ENCODE measurements at regions not wholly inside any gene's neighbourhood (a gene's known extent, or its start where the extent isn't known, plus 50 kb on each side); places are given as distances from the start of the nearest gene placed in this dataset.
"Not testable (repeated sequence)": the region's sequence is repeated elsewhere in the genome, so short reads cannot be mapped to it uniquely, and the experiment has no call there.

DNA sequence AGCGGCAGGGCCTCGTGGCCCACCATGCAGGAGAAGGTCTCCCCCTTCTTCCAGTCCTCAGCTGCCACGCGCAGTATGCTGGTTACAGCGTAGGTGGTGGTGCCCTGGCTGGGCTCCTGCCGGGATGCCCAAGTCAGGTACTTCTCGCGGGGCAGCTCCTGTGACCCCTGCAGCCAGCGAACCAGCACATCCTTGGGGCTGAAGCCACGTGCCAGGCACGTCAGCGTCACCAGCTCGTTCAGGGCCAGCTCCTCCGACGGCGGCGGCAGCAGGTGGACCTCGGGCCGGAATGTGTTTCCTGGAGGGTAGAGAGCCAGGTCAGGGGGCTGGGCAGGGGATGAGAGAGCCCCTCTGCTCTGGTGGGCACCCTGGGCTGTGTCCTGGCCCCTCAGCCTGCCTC lies 60.7 kb downstream of the TMEM121 start:
- not testable (repeated sequence) for H3K9me3 ChIP-seq (ENCODE audit: control insufficient read depth in 4 of 4, low read length in 3 of 4); H3K9ac ChIP-seq (ENCODE audit: low read depth in 1 of 2, low read length in 2 of 2); DNase-seq (ENCODE audit: low spot score); H3K4me3 ChIP-seq (ENCODE audit: low read depth in 1 of 3, low read length in 3 of 3); H3K36me3 ChIP-seq (ENCODE audit: control insufficient read depth in 4 of 4, insufficient read depth in 3 of 4, low read depth in 1 of 4, low read length in 3 of 4); H3K27ac ChIP-seq (ENCODE audit: low read depth in 1 of 2, low read length in 2 of 2); H3K27me3 ChIP-seq (ENCODE audit: control insufficient read depth in 4 of 4, insufficient read depth in 4 of 4, low read length in 3 of 4); H3K4me1 ChIP-seq (ENCODE audit: control insufficient read depth in 4 of 4, insufficient read depth in 4 of 4, low read length in 3 of 4)
- WGBS = 88% methylated on average over 13 of the region's 19 CpGs

DNA sequence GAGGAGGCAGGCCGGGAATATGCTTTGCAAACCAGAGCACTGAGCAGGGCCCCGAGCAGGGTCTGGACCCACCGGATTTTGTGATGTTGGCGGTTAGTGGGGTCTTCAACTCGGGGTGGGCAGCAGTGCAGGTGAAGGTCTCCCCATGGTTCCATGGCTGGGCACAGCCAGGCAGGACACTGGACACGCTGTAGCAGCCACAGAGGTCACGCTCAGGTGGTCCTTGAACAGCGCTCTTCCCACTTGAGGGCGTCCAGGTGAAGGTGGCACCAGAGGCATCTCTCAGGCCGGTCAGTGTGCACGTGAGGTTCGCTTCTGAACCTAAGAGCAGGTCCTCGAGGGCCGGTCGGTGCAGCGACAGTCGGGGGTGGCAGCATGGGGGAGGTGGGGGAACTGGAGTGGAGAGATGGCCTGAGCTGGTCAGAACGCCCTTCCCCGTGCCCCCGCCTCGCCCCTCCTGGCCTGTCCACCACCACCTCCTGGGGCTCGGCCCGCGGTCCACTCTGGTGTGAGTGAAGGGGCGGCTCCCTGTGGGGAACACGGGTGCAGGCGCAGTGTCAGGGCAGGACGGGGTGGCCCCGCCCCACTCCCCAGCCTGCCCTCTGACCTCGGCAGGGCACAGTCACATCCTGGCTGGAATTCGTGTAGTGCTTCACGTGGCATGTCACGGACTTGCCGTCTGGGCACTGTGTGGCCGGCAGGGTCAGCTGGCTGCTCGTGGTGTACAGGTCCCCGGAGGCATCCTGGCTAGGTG lies 61.3 kb downstream of the TMEM121 start:
- H3K9me3 ChIP-seq (ENCODE audit: control insufficient read depth in 4 of 4, low read length in 3 of 4); H3K4me1 ChIP-seq (ENCODE audit: control insufficient read depth in 4 of 4, insufficient read depth in 4 of 4, low read length in 3 of 4); H3K9ac ChIP-seq (ENCODE audit: low read depth in 1 of 2, low read length in 2 of 2); DNase-seq (ENCODE audit: low spot score); H3K27ac ChIP-seq (ENCODE audit: low read depth in 1 of 2, low read length in 2 of 2); H3K36me3 ChIP-seq (ENCODE audit: control insufficient read depth in 4 of 4, insufficient read depth in 3 of 4, low read depth in 1 of 4, low read length in 3 of 4); H3K4me3 ChIP-seq (ENCODE audit: low read depth in 1 of 3, low read length in 3 of 3); H3K27me3 ChIP-seq (ENCODE audit: control insufficient read depth in 4 of 4, insufficient read depth in 4 of 4, low read length in 3 of 4): not testable (repeated sequence)
- WGBS = 86% methylated on average over 36 of the region's 37 CpGs

DNA sequence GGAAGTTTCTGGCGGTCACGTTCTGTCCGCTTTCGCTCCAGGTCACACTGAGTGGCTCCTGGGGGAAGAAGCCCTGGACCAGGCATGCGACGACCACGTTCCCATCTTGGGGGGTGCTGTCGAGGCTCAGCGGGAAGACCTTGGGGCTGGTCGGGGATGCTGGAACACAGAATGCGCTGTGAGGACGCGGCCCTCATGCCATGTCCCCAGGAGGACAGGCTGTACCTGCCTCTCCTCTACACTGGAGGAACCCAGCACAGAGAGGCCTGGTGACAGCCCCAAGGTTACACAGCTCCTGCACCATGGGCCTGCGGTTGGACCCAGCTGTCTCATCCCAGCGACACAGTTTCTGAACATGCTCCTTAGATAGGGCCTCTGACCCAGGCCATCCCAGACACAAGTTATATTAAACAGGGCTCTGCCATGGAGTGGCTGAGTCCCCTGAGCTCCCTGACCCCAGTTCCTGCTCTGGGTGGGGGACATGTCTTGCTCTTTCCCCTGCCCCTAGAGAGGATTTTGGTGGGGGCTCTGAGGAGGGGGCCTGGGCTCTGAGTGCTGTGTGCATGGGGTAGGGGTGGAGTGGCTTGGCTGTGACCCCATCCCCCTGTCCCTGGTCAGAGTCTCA lies 62.0 kb downstream of the TMEM121 start:
- Histone ChIP-seq H3K9ac (ENCODE audit: low read depth in 1 of 2, low read length in 2 of 2) (no peak overlapping the region), H3K4me1 (ENCODE audit: control insufficient read depth in 4 of 4, insufficient read depth in 4 of 4, low read length in 3 of 4) (no peaks in the 10 kb centered on the region), H3K4me3 (ENCODE audit: low read depth in 1 of 3, low read length in 3 of 3) (no peak overlapping the region), H3K36me3 (ENCODE audit: control insufficient read depth in 4 of 4, insufficient read depth in 3 of 4, low read depth in 1 of 4, low read length in 3 of 4) (no peaks in the 10 kb centered on the region), H3K27me3 (ENCODE audit: control insufficient read depth in 4 of 4, insufficient read depth in 4 of 4, low read length in 3 of 4) (no peaks in the 10 kb centered on the region), H3K27ac (ENCODE audit: low read depth in 1 of 2, low read length in 2 of 2) (no peak overlapping the region), H3K9me3 (ENCODE audit: control insufficient read depth in 4 of 4, low read length in 3 of 4) (no peaks in the 10 kb centered on the region)
- DNase-seq (ENCODE audit: low spot score) = no peak
- TF ChIP-seq, protein P1, sequence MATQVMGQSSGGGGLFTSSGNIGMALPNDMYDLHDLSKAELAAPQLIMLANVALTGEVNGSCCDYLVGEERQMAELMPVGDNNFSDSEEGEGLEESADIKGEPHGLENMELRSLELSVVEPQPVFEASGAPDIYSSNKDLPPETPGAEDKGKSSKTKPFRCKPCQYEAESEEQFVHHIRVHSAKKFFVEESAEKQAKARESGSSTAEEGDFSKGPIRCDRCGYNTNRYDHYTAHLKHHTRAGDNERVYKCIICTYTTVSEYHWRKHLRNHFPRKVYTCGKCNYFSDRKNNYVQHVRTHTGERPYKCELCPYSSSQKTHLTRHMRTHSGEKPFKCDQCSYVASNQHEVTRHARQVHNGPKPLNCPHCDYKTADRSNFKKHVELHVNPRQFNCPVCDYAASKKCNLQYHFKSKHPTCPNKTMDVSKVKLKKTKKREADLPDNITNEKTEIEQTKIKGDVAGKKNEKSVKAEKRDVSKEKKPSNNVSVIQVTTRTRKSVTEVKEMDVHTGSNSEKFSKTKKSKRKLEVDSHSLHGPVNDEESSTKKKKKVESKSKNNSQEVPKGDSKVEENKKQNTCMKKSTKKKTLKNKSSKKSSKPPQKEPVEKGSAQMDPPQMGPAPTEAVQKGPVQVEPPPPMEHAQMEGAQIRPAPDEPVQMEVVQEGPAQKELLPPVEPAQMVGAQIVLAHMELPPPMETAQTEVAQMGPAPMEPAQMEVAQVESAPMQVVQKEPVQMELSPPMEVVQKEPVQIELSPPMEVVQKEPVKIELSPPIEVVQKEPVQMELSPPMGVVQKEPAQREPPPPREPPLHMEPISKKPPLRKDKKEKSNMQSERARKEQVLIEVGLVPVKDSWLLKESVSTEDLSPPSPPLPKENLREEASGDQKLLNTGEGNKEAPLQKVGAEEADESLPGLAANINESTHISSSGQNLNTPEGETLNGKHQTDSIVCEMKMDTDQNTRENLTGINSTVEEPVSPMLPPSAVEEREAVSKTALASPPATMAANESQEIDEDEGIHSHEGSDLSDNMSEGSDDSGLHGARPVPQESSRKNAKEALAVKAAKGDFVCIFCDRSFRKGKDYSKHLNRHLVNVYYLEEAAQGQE (IDR thresholded peaks at IDR 0.05) = no peak
- TF ChIP-seq HNF4A (conservative IDR thresholded peaks at IDR 0.05) (no peak), TAF1 (conservative IDR thresholded peaks at IDR 0.05) (no peak)
- 94% methylated on average over 15 of the region's 15 CpGs for WGBS

DNA sequence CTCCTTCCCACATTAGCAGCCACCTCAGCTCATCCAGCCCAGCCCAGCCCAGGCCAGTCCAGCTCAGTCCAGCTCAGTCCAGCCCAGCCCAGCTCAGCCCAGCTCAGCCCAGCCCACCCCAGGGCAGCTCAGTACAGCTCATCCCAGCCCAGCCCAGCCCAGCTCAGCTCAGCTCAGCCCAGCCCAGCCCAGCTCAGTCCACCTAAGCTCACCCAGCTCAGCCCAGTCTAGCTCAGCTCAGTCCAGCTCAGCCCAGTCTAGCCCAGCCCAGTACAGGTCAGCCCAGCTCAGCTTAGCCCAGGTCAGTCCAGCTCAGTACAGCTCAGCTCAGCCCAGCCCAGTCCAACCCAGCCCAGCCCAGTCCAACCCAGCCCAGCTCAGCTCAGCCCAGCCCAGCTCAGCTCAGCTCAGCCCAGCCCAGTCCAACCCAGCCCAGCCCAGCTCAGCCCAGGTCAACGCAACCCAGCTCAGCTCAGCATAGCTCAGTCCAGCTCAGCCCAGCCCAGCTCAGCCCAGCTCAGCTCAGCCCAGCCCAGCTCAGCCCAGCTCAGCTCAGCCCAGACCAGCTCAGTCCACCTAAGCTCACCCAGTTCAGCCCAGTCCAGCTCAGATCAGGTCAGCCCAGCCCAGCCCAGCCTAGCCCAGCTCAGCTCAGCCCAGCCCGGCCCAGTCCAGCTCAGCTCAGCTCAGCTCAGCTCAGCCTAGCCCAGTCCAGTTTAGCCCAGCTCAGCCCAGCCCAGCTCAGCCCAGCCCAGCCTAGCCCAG lies 63.0 kb downstream of the TMEM121 start:
- Histone ChIP-seq H3K4me3 (ENCODE audit: low read depth in 1 of 3, low read length in 3 of 3) (no peak overlapping the region), H3K9me3 (ENCODE audit: control insufficient read depth in 4 of 4, low read length in 3 of 4) (no peaks in the 10 kb centered on the region), H3K27me3 (ENCODE audit: control insufficient read depth in 4 of 4, insufficient read depth in 4 of 4, low read length in 3 of 4) (no peaks in the 10 kb centered on the region), H3K9ac (ENCODE audit: low read depth in 1 of 2, low read length in 2 of 2) (no peak overlapping the region), H3K36me3 (ENCODE audit: control insufficient read depth in 4 of 4, insufficient read depth in 3 of 4, low read depth in 1 of 4, low read length in 3 of 4) (no peaks in the 10 kb centered on the region), H3K27ac (ENCODE audit: low read depth in 1 of 2, low read length in 2 of 2) (no peak overlapping the region), H3K4me1 (ENCODE audit: control insufficient read depth in 4 of 4, insufficient read depth in 4 of 4, low read length in 3 of 4) (no peaks in the 10 kb centered on the region)
- DNase-seq (ENCODE audit: low spot score) = no peak
- WGBS = 92% methylated on average over 2 of the region's 2 CpGs
- TF ChIP-seq YY1 (IDR thresholded peaks at IDR 0.05) = no peak
- no peak for TF ChIP-seq SP1 (IDR thresholded peaks at IDR 0.05)
- no peak for TF ChIP-seq FOXA1 (IDR thresholded peaks at IDR 0.05)
- TF ChIP-seq, protein P1 (IDR thresholded peaks at IDR 0.05) = no peak
- TF ChIP-seq JUND (IDR thresholded peaks at IDR 0.05) = no peak
- TF ChIP-seq, protein P2, sequence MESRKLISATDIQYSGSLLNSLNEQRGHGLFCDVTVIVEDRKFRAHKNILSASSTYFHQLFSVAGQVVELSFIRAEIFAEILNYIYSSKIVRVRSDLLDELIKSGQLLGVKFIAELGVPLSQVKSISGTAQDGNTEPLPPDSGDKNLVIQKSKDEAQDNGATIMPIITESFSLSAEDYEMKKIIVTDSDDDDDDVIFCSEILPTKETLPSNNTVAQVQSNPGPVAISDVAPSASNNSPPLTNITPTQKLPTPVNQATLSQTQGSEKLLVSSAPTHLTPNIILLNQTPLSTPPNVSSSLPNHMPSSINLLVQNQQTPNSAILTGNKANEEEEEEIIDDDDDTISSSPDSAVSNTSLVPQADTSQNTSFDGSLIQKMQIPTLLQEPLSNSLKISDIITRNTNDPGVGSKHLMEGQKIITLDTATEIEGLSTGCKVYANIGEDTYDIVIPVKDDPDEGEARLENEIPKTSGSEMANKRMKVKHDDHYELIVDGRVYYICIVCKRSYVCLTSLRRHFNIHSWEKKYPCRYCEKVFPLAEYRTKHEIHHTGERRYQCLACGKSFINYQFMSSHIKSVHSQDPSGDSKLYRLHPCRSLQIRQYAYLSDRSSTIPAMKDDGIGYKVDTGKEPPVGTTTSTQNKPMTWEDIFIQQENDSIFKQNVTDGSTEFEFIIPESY (IDR thresholded peaks at IDR 0.05) = no peak
- TF ChIP-seq RAD21 (IDR thresholded peaks at IDR 0.05) = no peak
- no peak for TF ChIP-seq NR2F2 (IDR thresholded peaks at IDR 0.05)
- TF ChIP-seq HNF4A (conservative IDR thresholded peaks at IDR 0.05) = no peak
- TF ChIP-seq, protein P3, sequence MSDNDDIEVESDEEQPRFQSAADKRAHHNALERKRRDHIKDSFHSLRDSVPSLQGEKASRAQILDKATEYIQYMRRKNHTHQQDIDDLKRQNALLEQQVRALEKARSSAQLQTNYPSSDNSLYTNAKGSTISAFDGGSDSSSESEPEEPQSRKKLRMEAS (IDR thresholded peaks at IDR 0.05) = no peak
